BE2C (cell line): ENCODE measurements at regions not wholly inside any gene's neighbourhood (a gene's known extent, or its start where the extent isn't known, plus 50 kb on each side); places are given as distances from the start of the nearest gene placed in this dataset.
"Not testable (repeated sequence)": the region's sequence is repeated elsewhere in the genome, so short reads cannot be mapped to it uniquely, and the experiment has no call there.

Experiments
- DNase-seq: peaks from one replicate; pipeline ENCODE4 v3.0.0-alpha.2; 2020
- H3K27me3 ChIP-seq: fragments of 250-450 bp; sonication (Bioruptor Pico); 2 replicates; pipeline ENCODE4 v1.5.1; 2020; ENCODE audit warnings: mild to moderate bottlenecking
- H3K36me3 ChIP-seq: fragments of 250-450 bp; sonication (Bioruptor Pico); 2 replicates; pipeline ENCODE4 v1.5.1; 2020; ENCODE audit warnings: mild to moderate bottlenecking
- H3K4me1 ChIP-seq: fragments of 250-450 bp; sonication (Bioruptor Pico); 2 replicates; pipeline ENCODE4 v1.5.1; 2020
- H3K4me3 ChIP-seq: 2 replicates; pipeline ENCODE4 v1.5.1; 2011; ENCODE audit warnings: low read depth, low read length
- H3K9me3 ChIP-seq: fragments of 250-450 bp; sonication (Bioruptor Pico); 2 replicates; pipeline ENCODE4 v1.5.1; 2020
- TF ChIP-seq, protein P1 (sequence below): IDR thresholded peaks from 2 replicates; pipeline ENCODE4 v1.5.1; 2012; ENCODE audit warnings: mild to moderate bottlenecking, low read depth, low read length

DNA sequence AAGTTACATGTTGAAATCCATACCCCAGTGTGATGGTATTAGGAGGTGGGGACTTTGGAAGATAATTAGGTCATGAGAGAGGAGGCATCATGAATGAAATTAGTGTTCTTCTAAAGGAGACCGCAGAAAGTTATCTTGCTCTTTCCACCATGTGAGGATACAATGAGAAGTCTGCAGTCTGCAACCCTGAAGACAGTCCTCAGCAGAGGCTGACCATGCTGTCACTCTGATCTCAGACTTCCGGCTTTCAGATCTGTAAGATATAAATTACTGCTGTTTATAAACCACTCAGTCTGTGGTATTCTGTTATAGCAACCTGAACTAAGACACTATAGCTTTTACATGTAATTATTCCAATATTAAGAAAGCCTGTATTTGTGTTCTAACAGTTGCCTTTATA is 116.7 kb upstream of the CES5A start:
- TF ChIP-seq, protein P1, sequence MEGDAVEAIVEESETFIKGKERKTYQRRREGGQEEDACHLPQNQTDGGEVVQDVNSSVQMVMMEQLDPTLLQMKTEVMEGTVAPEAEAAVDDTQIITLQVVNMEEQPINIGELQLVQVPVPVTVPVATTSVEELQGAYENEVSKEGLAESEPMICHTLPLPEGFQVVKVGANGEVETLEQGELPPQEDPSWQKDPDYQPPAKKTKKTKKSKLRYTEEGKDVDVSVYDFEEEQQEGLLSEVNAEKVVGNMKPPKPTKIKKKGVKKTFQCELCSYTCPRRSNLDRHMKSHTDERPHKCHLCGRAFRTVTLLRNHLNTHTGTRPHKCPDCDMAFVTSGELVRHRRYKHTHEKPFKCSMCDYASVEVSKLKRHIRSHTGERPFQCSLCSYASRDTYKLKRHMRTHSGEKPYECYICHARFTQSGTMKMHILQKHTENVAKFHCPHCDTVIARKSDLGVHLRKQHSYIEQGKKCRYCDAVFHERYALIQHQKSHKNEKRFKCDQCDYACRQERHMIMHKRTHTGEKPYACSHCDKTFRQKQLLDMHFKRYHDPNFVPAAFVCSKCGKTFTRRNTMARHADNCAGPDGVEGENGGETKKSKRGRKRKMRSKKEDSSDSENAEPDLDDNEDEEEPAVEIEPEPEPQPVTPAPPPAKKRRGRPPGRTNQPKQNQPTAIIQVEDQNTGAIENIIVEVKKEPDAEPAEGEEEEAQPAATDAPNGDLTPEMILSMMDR: no peak
- no peak for DNase-seq

DNA sequence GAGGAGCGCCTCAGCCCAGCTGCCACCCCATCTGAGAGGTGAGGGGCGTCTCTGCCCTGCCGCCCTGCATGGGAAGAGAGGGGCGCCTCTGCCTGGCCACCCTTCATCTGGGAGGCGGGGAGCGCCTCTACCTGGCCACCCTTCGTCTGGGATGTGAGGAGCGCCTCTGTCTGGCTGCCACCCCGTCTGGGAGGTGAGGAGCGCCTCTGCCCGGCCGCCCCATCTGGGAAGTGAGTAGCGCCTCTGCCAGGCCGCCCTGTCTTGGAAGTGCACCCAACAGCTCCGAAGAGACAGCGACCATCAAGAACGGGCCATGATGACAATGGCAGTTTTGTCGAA is 114.4 kb upstream of the CES5A start:
- Histone ChIP-seq H3K36me3 (no peaks in the 10 kb centered on the region), H3K4me1 (peaks cover 17% of the 10 kb centered on the region), H3K9me3 (no peaks in the 10 kb centered on the region), H3K27me3 (no peaks in the 10 kb centered on the region), H3K4me3 (no peak overlapping the region)
- no peak for DNase-seq
- TF ChIP-seq, protein P1: no peak

More for the DNA sequence above, 116.7 kb upstream of the CES5A start:
- H3K36me3 ChIP-seq: no peaks in the 10 kb centered on the region
- H3K27me3 ChIP-seq: no peaks in the 10 kb centered on the region
- H3K9me3 ChIP-seq: no peaks in the 10 kb centered on the region
- H3K4me3 ChIP-seq: no peak overlapping the region
- H3K4me1 ChIP-seq: peaks cover 23% of the 10 kb centered on the region

DNA sequence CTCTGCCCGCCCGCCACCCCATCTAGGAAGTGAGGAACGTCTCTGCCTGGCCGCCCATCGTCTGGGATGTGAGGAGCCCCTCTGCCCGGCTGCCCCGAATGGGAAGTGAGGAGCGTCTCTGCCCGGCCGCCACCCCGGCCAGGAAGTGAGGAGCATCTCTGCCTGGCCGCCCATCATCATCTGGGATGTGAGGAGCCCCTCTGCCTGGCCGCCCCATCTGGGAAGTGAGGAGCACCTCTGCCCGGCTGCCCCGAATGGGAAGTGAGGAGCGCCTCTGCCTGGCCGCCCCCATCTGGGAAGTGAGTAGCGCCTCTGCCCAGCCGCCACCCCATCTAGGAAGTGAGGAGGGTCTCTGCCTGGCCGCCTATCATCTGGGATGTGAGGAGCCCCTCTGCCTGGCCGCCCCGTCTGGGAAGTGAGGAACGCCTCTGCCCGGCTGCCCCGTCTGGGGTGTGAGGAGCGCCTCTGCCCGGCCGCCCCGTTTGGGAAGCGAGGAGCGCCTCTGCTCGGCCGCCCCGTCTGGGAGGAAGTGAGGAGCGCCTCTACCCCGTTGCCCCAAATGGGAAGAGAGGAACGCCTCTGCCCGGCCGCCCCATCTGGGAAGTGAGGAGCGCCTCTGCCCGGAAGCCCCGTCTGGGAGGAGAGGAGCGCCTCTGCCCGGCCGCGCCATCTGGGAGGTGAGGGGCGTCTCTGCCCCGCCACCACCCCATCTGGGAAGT is 113.8 kb upstream of the CES5A start:
- H3K9me3 ChIP-seq, DNase-seq, H3K27me3 ChIP-seq, H3K36me3 ChIP-seq, H3K4me3 ChIP-seq: not testable (repeated sequence)
- H3K4me1 ChIP-seq: peaks cover 17% of the 10 kb centered on the region

DNA sequence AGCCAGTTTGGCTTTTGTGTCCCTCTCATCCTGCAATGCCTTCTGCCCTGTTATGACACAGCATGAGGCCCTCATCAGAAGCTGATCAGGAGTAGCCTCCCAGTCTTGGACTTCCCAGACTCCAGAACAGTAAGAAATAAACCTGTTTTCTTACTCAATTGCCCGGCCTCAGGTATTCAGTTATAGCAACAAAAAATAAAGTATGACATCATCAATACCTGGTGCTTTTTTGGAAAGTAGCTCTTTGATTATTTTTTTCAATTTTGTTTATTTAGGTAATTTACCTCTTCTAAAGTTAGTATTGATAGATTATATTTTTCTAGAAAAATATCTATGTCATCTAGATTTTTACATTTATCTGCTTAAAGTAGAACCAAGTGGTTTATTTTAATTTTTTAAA is 112.8 kb upstream of the CES5A start:
- no peaks in the 10 kb centered on the region for H3K9me3 ChIP-seq
- H3K4me1 ChIP-seq: peaks cover 17% of the 10 kb centered on the region
- no peak overlapping the region for H3K4me3 ChIP-seq
- no peaks in the 10 kb centered on the region for H3K27me3 ChIP-seq
- H3K36me3 ChIP-seq: no peaks in the 10 kb centered on the region
- TF ChIP-seq, protein P1: no peak
- no peak for DNase-seq

DNA sequence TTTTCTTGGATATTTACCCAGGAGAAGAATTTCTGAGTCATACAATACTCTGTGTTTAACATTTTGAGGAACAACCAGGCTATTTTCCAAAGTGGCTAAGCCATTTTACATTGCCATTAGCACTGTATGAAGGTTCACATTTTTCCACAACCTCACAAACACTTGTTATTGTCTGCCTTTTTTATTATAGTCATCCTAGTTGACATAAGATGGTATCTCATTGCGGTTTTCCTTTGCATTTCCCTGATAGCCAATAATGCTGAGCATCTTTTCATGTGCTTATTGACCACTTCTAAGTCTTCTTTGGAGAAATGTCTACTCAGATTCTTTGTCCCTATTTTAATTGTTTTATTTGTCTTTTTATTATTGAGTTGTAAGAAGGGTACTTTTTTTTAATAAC is 107.4 kb upstream of the CES5A start:
- DNase-seq: no peak
- no peaks in the 10 kb centered on the region for H3K36me3 ChIP-seq
- H3K27me3 ChIP-seq: no peaks in the 10 kb centered on the region
- TF ChIP-seq, protein P1: no peak
- H3K4me3 ChIP-seq: no peak overlapping the region
- H3K9me3 ChIP-seq: no peaks in the 10 kb centered on the region
- H3K4me1 ChIP-seq: no peaks in the 10 kb centered on the region; the same call in 1 of the 2 replicates

DNA sequence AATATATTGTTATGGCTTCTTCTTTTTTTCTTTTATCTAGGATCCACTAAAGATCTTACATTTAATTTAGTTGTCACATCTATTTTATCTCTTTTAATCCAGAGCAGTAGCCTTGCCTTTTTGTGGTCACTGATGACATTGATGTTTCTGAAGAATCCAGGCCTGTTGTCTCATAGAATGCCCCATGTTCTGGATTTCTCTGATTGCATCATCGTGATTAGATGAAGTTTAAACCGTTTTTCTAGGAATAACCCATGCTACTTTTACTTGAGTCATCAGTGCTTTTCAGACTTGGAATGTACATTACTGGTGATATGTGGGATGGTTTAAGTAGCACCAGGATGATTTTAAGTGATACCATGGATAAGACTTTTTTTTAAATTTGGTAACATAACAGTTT is 106.4 kb upstream of the CES5A start:
- no peak for DNase-seq
- Histone ChIP-seq H3K27me3 (no peaks in the 10 kb centered on the region), H3K4me3 (no peak overlapping the region), H3K9me3 (no peaks in the 10 kb centered on the region), H3K4me1 (no peaks in the 10 kb centered on the region; the same call in 1 of the 2 replicates), H3K36me3 (no peaks in the 10 kb centered on the region)
- TF ChIP-seq, protein P1: no peak
